Esophagus squamous epithelium (tissue), 4 donors: ENCODE measurements at regions not wholly inside any gene's neighbourhood (a gene's known extent, or its start where the extent isn't known, plus 50 kb on each side); places are given as distances from the start of the nearest gene placed in this dataset.

Experiments used
- POLR2A ChIP-seq, 4 donors: fragments of 450-650 bp; IDR thresholded peaks; one replicate each; pipeline ENCODE4 v1.6.1; 2017; ENCODE audit warnings: antibody characterized with exemption in 4 of 4, mild to moderate bottlenecking in 4 of 4, moderate library complexity in 3 of 4
- TF ChIP-seq, protein P1 (sequence below), 6 experiments: fragments of 450-650 bp in 4 of 6; fragments of 200-600 bp in 2 of 6; sonication (generic) in 2 of 6; IDR thresholded peaks; one replicate each; pipeline ENCODE4 v1.5.1; 2016 to 2019; ENCODE audit warnings: antibody characterized with exemption in 6 of 6, mild to moderate bottlenecking in 4 of 6, moderate library complexity in 4 of 6

GRCh38 chr4:115668396-115668795 is 555.0 kb upstream of the NDST4 start:
- TF ChIP-seq, protein P1, sequence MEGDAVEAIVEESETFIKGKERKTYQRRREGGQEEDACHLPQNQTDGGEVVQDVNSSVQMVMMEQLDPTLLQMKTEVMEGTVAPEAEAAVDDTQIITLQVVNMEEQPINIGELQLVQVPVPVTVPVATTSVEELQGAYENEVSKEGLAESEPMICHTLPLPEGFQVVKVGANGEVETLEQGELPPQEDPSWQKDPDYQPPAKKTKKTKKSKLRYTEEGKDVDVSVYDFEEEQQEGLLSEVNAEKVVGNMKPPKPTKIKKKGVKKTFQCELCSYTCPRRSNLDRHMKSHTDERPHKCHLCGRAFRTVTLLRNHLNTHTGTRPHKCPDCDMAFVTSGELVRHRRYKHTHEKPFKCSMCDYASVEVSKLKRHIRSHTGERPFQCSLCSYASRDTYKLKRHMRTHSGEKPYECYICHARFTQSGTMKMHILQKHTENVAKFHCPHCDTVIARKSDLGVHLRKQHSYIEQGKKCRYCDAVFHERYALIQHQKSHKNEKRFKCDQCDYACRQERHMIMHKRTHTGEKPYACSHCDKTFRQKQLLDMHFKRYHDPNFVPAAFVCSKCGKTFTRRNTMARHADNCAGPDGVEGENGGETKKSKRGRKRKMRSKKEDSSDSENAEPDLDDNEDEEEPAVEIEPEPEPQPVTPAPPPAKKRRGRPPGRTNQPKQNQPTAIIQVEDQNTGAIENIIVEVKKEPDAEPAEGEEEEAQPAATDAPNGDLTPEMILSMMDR (IDR thresholded peaks at IDR 0.05): no peak
- no peak for TF ChIP-seq POLR2A (IDR thresholded peaks at IDR 0.05)
